Fibroblast of lung (primary cell): ENCODE measurements at regions not wholly inside any gene's neighbourhood (a gene's known extent, or its start where the extent isn't known, plus 50 kb on each side); places are given as distances from the start of the nearest gene placed in this dataset.
"Not testable (repeated sequence)": the region's sequence is repeated elsewhere in the genome, so short reads cannot be mapped to it uniquely, and the experiment has no call there.

ENCODE experiments used
- DNase-seq, 2 donors: peaks; one replicate each; pipeline versions ENCODE4 v3.0.0 to v3.0.0-alpha.2; 2010; ENCODE audit warnings: low read depth in 2 of 2
- H2AFZ ChIP-seq: 2 replicates; pipeline ENCODE4 v1.5.1; 2012; ENCODE audit warnings: low read length, control low read depth, inconsistent platforms
- H3K27ac ChIP-seq: 2 replicates; pipeline ENCODE4 v1.5.1; 2011; ENCODE audit warnings: low read length, control low read depth; ENCODE audit not compliant: insufficient read depth
- H3K27me3 ChIP-seq: 2 replicates; pipeline ENCODE4 v1.5.1; 2011; ENCODE audit warnings: mild to moderate bottlenecking, low read length; ENCODE audit not compliant: control insufficient read depth, insufficient read depth
- H3K36me3 ChIP-seq: 2 replicates; pipeline ENCODE4 v1.5.1; 2011; ENCODE audit warnings: low read length; ENCODE audit not compliant: control insufficient read depth, insufficient read depth
- H3K4me1 ChIP-seq: 2 replicates; pipeline ENCODE4 v1.5.1; 2011; ENCODE audit warnings: low read length; ENCODE audit not compliant: control insufficient read depth, insufficient read depth; ENCODE audit errors: extremely low read depth
- H3K4me2 ChIP-seq: 2 replicates; pipeline ENCODE4 v1.5.1; 2011; ENCODE audit warnings: low read length, control low read depth; ENCODE audit not compliant: insufficient read depth; ENCODE audit errors: extremely low read depth
- H3K4me3 ChIP-seq, 4 experiments: fragments of 200-600 bp in 1 of 4; sonication (generic) in 1 of 4; replicated peaks in 1 of 4; 2 replicates each; pipeline ENCODE4 v1.5.1; 2011 to 2016; ENCODE audit warnings: low read length in 4 of 4, low read depth in 3 of 4, mild to moderate bottlenecking in 3 of 4, control low read depth in 2 of 4, inconsistent platforms in 1 of 4, mixed read lengths in 1 of 4; ENCODE audit not compliant: insufficient read depth in 1 of 4; ENCODE audit errors: control extremely low read depth in 1 of 4
- H3K79me2 ChIP-seq: 2 replicates; pipeline ENCODE4 v1.5.1; 2012; ENCODE audit warnings: mild to moderate bottlenecking, low read length, inconsistent platforms; ENCODE audit not compliant: control insufficient read depth, insufficient read depth
- H3K9ac ChIP-seq: 2 replicates; pipeline ENCODE4 v1.5.1; 2011; ENCODE audit warnings: mild to moderate bottlenecking, low read length, control low read depth; ENCODE audit not compliant: insufficient read depth
- H3K9me3 ChIP-seq: 2 replicates; pipeline ENCODE4 v1.5.1; 2012; ENCODE audit warnings: low read depth, low read length; ENCODE audit not compliant: control insufficient read depth, insufficient read depth
- H4K20me1 ChIP-seq: 2 replicates; pipeline ENCODE4 v1.5.1; 2011; ENCODE audit warnings: low read length; ENCODE audit not compliant: control insufficient read depth, insufficient read depth; ENCODE audit errors: extremely low read depth
- CTCF ChIP-seq, 2 donors: IDR thresholded peaks in 1 of 2; conservative IDR thresholded peaks in 1 of 2; 1 replicate in 1 of 2; 2 replicates in 1 of 2; pipeline ENCODE4 v1.5.1; 2011 to 2012; ENCODE audit warnings: low read length in 2 of 2, control low read depth in 1 of 2, inconsistent platforms in 1 of 2, low read depth in 1 of 2, mild to moderate bottlenecking in 1 of 2
- EZH2 ChIP-seq: IDR thresholded peaks from 2 replicates; pipeline ENCODE4 v1.5.1; 2012; ENCODE audit warnings: low read length, control low read depth, mild to moderate bottlenecking; ENCODE audit errors: missing control alignments

- Histone ChIP-seq H3K4me1 (no peaks in the 10 kb centered on the region), H3K36me3 (no peaks in the 10 kb centered on the region), H3K9ac (no peak overlapping the region), H3K79me2 (no peaks in the 10 kb centered on the region), H3K4me3 (no peak overlapping the region), H4K20me1 (no peaks in the 10 kb centered on the region), H3K27me3 (peaks cover 1% of the 10 kb centered on the region), H3K9me3 (no peaks in the 10 kb centered on the region), H2AFZ (no peak overlapping the region), H3K27ac (no peak overlapping the region), H3K4me2 (no peak overlapping the region)
- no peak for TF ChIP-seq CTCF (conservative IDR thresholded peaks at IDR 0.05 in 1 of 2, IDR thresholded peaks at IDR 0.05 in 1 of 2; ENCODE audit: low read depth in 1 of 2, low read length in 2 of 2)
- no peak for TF ChIP-seq EZH2
- no peak for DNase-seq
Observed at GRCh38 chr3:194035406-194036138, 100.4 kb upstream of the HES1 start.

- H3K9me3 ChIP-seq, result no peaks in the 10 kb centered on the region
- DNase-seq, result no peak
- peaks cover 2% of the 10 kb centered on the region for H3K27me3 ChIP-seq
- H4K20me1 ChIP-seq, result no peaks in the 10 kb centered on the region
- H3K27ac ChIP-seq, result no peak overlapping the region
- no peak overlapping the region for H3K4me3 ChIP-seq
- H2AFZ ChIP-seq, result no peak overlapping the region
- no peak overlapping the region for H3K9ac ChIP-seq
- H3K79me2 ChIP-seq, result no peaks in the 10 kb centered on the region
- TF ChIP-seq EZH2 (no peak), CTCF (conservative IDR thresholded peaks at IDR 0.05 in 1 of 2, IDR thresholded peaks at IDR 0.05 in 1 of 2; ENCODE audit: low read depth in 1 of 2, low read length in 2 of 2) (no peak)
- H3K4me2 ChIP-seq, result no peak overlapping the region
- no peaks in the 10 kb centered on the region for H3K4me1 ChIP-seq
- no peaks in the 10 kb centered on the region for H3K36me3 ChIP-seq
Observed at GRCh38 chr3:194036842-194037241, 99.1 kb upstream of the HES1 start.

DNA sequence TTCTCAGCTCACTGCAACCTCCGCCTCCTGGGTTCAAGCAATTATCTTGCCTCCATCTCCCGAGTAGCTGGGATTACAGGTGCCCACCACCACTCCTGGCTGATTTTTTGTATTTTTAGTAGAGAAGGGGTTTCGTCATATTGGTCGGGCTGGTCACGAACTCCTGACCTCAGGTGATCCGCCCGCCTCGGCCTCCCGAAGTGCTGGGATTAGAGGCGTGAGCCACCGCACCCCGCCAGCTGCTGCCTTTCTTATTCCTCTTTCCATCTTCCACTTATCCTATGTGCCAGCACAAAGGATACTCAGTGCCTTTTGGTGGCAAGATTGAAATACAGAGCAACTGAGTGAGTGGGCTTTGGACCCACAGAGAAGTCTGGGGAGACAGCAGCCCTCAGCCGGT lies 97.6 kb upstream of the HES1 start:
- not testable (repeated sequence) for H3K4me1 ChIP-seq, H2AFZ ChIP-seq, H3K27ac ChIP-seq, H3K9me3 ChIP-seq, H3K27me3 ChIP-seq, H3K9ac ChIP-seq, H3K4me3 ChIP-seq, H3K4me2 ChIP-seq, DNase-seq, H3K79me2 ChIP-seq, H4K20me1 ChIP-seq, H3K36me3 ChIP-seq
